ENCODE measurements at regions not wholly inside any gene's neighbourhood (a gene's known extent, or its start where the extent isn't known, plus 50 kb on each side); places are given as distances from the start of the nearest gene placed in this dataset.

DNA sequence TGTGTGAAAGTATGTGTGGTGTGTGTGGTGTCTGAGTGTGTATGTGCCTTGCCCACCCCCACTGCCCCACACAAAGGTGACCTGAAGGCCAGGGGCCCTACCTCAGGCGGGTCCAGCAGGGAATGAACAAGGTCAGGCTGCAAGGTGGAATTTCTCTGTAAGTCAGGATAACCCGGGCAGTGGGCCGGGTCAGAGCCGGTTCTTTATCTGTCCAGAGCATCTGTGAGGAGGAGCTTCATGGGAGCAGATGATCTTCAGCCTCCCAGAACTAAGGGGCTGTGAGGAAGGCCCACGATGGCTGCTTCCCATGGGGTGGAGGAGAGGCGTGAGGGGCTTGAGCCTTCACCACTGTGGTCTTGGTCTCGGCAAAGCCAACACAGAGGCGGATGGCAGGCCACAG is 150.3 kb downstream of the TFCP2L1 start:
- WGBS, 2 donors = 79 to 95% methylated on average over 8 of the region's 8 CpGs
- TF ChIP-seq POLR2A (IDR thresholded peaks at IDR 0.05) (no peak), EP300 (IDR thresholded peaks at IDR 0.05) (no peak)
- TF ChIP-seq, protein P1, sequence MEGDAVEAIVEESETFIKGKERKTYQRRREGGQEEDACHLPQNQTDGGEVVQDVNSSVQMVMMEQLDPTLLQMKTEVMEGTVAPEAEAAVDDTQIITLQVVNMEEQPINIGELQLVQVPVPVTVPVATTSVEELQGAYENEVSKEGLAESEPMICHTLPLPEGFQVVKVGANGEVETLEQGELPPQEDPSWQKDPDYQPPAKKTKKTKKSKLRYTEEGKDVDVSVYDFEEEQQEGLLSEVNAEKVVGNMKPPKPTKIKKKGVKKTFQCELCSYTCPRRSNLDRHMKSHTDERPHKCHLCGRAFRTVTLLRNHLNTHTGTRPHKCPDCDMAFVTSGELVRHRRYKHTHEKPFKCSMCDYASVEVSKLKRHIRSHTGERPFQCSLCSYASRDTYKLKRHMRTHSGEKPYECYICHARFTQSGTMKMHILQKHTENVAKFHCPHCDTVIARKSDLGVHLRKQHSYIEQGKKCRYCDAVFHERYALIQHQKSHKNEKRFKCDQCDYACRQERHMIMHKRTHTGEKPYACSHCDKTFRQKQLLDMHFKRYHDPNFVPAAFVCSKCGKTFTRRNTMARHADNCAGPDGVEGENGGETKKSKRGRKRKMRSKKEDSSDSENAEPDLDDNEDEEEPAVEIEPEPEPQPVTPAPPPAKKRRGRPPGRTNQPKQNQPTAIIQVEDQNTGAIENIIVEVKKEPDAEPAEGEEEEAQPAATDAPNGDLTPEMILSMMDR (IDR thresholded peaks at IDR 0.05) = no peak
- Histone ChIP-seq H3K4me3 (no peak overlapping the region), H3K27me3 (no peaks in the 10 kb centered on the region), H3K27ac (no peak overlapping the region), H3K4me1 (no peaks in the 10 kb centered on the region), H3K9me3 (peaks cover 0 to 4% (median 0%) of the 10 kb centered on the region in 4 donors), H3K36me3 (no peaks in the 10 kb centered on the region)
- DNase-seq (ENCODE audit: low spot score in 2 of 2) = no peak

DNA sequence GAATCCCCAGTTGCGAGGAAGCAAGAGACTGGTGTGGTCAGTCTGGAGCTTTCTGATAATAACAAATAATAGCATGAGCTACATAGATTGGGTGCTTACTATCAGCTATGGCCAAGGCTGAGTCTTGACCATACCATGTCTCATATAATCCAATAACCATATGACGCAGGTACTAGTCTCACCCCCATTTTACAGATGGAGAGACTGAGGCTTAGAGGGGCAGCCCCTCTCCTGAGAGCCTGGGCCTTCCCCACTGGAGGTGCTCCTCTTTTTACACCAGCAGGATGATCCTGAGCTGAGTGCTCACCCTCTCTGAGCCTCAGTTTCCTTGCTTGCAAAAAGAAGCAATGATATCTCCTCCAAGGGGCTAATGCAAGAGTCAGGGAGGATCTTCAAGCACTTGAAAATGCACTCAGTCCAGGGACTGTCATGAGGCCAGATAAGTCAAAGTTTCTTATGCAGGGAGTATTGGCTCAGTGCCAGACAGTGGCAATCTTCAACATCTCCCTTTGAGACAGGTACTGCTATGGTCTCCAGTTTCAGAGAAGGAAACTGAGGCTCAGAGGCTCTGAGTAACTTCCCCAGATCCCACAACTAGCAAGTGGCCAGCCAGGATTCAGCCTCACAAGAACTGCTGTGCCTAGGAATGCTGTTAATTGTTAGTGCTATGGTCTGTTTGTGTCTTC is 149.7 kb downstream of the TFCP2L1 start:
- TF ChIP-seq POLR2A (IDR thresholded peaks at IDR 0.05) (no peak), EP300 (IDR thresholded peaks at IDR 0.05) (no peak)
- TF ChIP-seq, protein P1 (IDR thresholded peaks at IDR 0.05) = no peak
- no peaks in the 10 kb centered on the region for H3K36me3 ChIP-seq
- H3K27me3 ChIP-seq = no peaks in the 10 kb centered on the region
- H3K9me3 ChIP-seq = peaks cover 0 to 7% (median 0%) of the 10 kb centered on the region in 4 donors
- H3K4me3 ChIP-seq = no peak overlapping the region
- no peak for DNase-seq (ENCODE audit: low spot score in 2 of 2)
- WGBS, 2 donors = 45 to 50% methylated on average over 2 of the region's 2 CpGs
- H3K4me1 ChIP-seq = no peaks in the 10 kb centered on the region
- H3K27ac ChIP-seq = no peak overlapping the region

DNA sequence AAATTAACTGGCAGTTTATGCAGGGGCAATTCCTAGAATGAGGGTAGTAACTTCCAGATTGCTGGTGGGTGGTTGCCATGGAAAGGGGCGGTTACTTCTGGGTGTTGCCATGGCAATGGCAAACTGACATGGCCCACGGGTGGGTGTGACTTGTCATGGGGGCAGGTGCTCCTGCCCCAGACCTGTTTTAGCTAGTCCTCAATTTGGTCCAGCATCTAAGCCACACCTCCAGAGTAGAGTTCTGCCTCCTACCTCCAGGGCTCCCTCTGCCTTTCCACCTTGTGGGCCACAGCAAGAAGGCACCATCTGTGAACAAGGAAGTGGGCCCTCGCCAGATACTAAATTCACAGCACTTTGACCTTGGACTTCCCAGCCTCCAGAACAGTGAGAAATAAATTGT is 148.7 kb downstream of the TFCP2L1 start:
- TF ChIP-seq, protein P1 (IDR thresholded peaks at IDR 0.05) = no peak
- TF ChIP-seq POLR2A (IDR thresholded peaks at IDR 0.05) (no peak), EP300 (IDR thresholded peaks at IDR 0.05) (no peak)
- no peak overlapping the region for H3K27ac ChIP-seq
- no peak for DNase-seq (ENCODE audit: low spot score in 2 of 2)
- 87 to 90% methylated on average over 1 to 3 of the region's 3 CpGs for WGBS, 2 donors
- peaks cover 0 to 7% (median 0%) of the 10 kb centered on the region in 4 donors for H3K9me3 ChIP-seq
- H3K27me3 ChIP-seq = no peaks in the 10 kb centered on the region
- H3K4me1 ChIP-seq = no peaks in the 10 kb centered on the region
- H3K4me3 ChIP-seq = no peak overlapping the region
- H3K36me3 ChIP-seq = no peaks in the 10 kb centered on the region

DNA sequence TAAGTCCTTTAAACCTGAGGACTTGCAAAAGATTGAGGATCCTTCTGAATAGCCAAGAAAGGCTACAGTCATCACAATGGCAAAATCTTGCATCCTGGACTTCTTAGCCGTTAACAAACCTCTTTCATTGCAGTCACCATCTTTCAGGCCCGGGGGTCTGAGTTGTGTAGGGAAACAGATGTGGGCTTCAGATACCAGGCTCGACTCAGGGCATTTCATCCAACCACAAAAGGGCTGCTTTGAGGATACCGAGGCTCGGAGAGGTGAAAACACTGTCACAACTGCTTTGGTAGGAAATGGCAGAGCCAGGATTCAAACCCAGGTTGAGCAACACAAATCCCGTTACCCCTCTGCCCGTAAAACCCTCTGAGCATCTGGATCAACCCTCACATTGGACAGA is 147.4 kb downstream of the TFCP2L1 start:
- no peak for DNase-seq (ENCODE audit: low spot score in 2 of 2)
- H3K36me3 ChIP-seq = no peaks in the 10 kb centered on the region
- WGBS, 2 donors = 63 to 83% methylated on average over 7 of the region's 7 CpGs
- H3K27ac ChIP-seq = no peak overlapping the region
- H3K4me1 ChIP-seq = no peaks in the 10 kb centered on the region
- TF ChIP-seq POLR2A (IDR thresholded peaks at IDR 0.05) = no peak
- TF ChIP-seq, protein P1 (IDR thresholded peaks at IDR 0.05) = no peak
- TF ChIP-seq EP300 (IDR thresholded peaks at IDR 0.05) = no peak
- H3K4me3 ChIP-seq = no peak overlapping the region
- H3K27me3 ChIP-seq = no peaks in the 10 kb centered on the region
- peaks cover 0 to 7% (median 0%) of the 10 kb centered on the region in 4 donors for H3K9me3 ChIP-seq

DNA sequence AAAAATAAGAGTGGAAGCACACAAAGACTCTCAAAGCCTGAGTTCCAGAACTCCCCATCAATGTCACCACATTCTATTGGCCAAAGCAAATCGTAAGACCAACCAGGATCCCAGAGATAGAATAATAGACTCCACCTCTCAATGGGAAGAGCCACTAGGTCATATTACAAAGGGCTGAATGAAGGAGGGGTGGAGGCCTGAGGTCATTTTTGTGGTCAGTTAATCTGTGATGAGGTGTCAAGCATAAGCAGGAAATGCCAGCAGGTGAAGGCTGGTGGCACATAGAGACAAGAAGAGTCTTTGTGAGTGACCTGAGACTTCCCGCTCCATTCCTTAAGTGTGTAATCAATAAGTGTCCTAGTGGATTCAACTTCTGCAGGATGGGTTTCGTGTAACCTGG is 144.3 kb downstream of the TFCP2L1 start:
- no peak for DNase-seq (ENCODE audit: low spot score in 2 of 2)
- Histone ChIP-seq H3K4me1 (no peaks in the 10 kb centered on the region), H3K27me3 (no peaks in the 10 kb centered on the region), H3K4me3 (no peak overlapping the region), H3K27ac (no peak overlapping the region), H3K9me3 (peaks cover 0 to 7% (median 0%) of the 10 kb centered on the region in 4 donors), H3K36me3 (no peaks in the 10 kb centered on the region)
- TF ChIP-seq POLR2A (IDR thresholded peaks at IDR 0.05) = no peak
- TF ChIP-seq, protein P1 (IDR thresholded peaks at IDR 0.05) = no peak
- TF ChIP-seq EP300 (IDR thresholded peaks at IDR 0.05) = no peak
- 91 to 95% methylated on average over 3 of the region's 3 CpGs for WGBS, 2 donors
